HL-60 (cell line): ENCODE measurements at regions not wholly inside any gene's neighbourhood (a gene's known extent, or its start where the extent isn't known, plus 50 kb on each side); places are given as distances from the start of the nearest gene placed in this dataset.

Experiments used
- SPI1 ChIP-seq: IDR thresholded peaks from 2 replicates; pipeline ENCODE4 v1.6.1; 2012; ENCODE audit warnings: low read depth, mild to moderate bottlenecking, borderline replicate concordance
- TF ChIP-seq, protein P1 (sequence below): IDR thresholded peaks from 2 replicates; pipeline ENCODE4 v1.6.1; 2012; ENCODE audit warnings: low read depth; ENCODE audit not compliant: insufficient replicate concordance
- TF ChIP-seq, protein P2 (sequence below): IDR thresholded peaks from one replicate; pipeline ENCODE4 v1.5.1; 2011; ENCODE audit warnings: low read length, control low read depth, inconsistent platforms; ENCODE audit not compliant: insufficient read depth

DNA sequence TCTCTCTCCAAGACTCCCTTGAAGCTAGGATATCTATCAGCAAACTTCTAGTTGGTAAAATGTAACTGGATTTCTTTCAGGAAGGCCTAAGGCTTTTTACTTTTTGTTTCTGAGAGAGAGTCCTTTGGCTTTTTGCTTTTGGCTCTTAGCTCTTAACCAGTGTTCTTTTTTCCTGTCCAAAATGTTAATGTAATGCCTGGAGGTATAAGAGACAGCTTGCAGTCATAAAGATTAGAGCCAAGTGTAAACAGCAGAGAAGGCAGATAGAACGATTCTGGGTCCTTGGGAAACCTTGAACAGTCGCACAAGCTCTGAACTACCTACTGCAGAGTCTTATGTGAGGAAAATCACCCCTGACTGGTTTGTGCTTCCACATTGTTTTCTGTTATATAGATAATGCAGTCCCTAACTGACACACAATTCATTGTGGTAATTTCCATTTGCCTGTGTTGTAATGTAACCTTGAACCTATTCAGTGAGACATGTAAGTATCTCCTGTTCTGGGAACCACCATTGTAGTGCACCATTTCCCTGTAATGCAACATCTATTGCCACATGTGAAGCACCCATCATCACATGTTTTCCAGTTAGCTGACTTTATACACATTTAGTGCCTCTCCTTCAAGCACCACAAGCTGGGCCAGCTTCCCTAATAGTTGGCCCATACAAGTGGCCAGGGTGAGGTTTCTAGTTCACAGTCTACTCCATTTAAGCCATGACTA lies 1311.9 kb downstream of the ROBO1 start:
- TF ChIP-seq, protein P1, sequence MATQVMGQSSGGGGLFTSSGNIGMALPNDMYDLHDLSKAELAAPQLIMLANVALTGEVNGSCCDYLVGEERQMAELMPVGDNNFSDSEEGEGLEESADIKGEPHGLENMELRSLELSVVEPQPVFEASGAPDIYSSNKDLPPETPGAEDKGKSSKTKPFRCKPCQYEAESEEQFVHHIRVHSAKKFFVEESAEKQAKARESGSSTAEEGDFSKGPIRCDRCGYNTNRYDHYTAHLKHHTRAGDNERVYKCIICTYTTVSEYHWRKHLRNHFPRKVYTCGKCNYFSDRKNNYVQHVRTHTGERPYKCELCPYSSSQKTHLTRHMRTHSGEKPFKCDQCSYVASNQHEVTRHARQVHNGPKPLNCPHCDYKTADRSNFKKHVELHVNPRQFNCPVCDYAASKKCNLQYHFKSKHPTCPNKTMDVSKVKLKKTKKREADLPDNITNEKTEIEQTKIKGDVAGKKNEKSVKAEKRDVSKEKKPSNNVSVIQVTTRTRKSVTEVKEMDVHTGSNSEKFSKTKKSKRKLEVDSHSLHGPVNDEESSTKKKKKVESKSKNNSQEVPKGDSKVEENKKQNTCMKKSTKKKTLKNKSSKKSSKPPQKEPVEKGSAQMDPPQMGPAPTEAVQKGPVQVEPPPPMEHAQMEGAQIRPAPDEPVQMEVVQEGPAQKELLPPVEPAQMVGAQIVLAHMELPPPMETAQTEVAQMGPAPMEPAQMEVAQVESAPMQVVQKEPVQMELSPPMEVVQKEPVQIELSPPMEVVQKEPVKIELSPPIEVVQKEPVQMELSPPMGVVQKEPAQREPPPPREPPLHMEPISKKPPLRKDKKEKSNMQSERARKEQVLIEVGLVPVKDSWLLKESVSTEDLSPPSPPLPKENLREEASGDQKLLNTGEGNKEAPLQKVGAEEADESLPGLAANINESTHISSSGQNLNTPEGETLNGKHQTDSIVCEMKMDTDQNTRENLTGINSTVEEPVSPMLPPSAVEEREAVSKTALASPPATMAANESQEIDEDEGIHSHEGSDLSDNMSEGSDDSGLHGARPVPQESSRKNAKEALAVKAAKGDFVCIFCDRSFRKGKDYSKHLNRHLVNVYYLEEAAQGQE: no peak
- TF ChIP-seq, protein P2, sequence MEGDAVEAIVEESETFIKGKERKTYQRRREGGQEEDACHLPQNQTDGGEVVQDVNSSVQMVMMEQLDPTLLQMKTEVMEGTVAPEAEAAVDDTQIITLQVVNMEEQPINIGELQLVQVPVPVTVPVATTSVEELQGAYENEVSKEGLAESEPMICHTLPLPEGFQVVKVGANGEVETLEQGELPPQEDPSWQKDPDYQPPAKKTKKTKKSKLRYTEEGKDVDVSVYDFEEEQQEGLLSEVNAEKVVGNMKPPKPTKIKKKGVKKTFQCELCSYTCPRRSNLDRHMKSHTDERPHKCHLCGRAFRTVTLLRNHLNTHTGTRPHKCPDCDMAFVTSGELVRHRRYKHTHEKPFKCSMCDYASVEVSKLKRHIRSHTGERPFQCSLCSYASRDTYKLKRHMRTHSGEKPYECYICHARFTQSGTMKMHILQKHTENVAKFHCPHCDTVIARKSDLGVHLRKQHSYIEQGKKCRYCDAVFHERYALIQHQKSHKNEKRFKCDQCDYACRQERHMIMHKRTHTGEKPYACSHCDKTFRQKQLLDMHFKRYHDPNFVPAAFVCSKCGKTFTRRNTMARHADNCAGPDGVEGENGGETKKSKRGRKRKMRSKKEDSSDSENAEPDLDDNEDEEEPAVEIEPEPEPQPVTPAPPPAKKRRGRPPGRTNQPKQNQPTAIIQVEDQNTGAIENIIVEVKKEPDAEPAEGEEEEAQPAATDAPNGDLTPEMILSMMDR: no peak
- TF ChIP-seq SPI1: no peak
